ENCODE measurements at regions not wholly inside any gene's neighbourhood (a gene's known extent, or its start where the extent isn't known, plus 50 kb on each side); places are given as distances from the start of the nearest gene placed in this dataset.

GRCh38 chr13:54210397-54211049 is 1181.9 kb downstream of the OLFM4 start:
- no peak for TF ChIP-seq CTCF (IDR thresholded peaks at IDR 0.05)
- TF ChIP-seq POLR2A (IDR thresholded peaks at IDR 0.05) = no peak
- no peak for TF ChIP-seq EP300 (IDR thresholded peaks at IDR 0.05)

Data from tibial nerve (tissue), 4 donors.